ENCODE measurements at regions not wholly inside any gene's neighbourhood (a gene's known extent, or its start where the extent isn't known, plus 50 kb on each side); places are given as distances from the start of the nearest gene placed in this dataset.

DNA sequence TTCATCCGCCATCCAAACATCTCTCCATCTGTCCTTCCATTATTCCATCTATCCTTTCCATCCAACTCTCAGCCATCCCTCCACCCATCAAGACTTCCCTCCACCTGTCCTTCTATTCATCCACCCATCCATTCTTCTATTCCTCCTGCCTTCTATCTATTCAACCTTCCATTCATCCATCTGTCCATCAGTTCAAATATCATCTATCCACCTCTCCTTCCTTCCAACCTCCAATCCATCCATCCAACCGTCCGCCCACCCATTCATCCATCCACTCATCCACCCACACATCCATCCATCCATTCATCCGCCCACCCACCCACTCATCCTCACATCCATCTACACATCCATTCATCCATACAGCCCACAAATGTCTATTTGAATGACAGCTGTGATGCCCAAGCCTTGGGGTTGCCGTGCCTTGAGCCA lies 132.1 kb downstream of the CEBPB start:
- POLR2A ChIA-PET: no interaction called here
- Mint-ChIP-seq H3K9me3 (peaks cover 12% of the 10 kb centered on the region), H3K27me3 (ENCODE audit: low read depth) (no peaks in the 10 kb centered on the region; the same call in 1 of the 2 replicates), H3K27ac (no peak overlapping the region), H3K4me1 (peaks cover 14% of the 10 kb centered on the region), H3K36me3 (peaks cover 3% of the 10 kb centered on the region; the same call in 1 of the 2 replicates), H3K4me3 (no peak overlapping the region)
- no peak for DNase-seq (ENCODE audit: low spot score)
- no peak for TF ChIP-seq EMX1 (CRISPR knock-in tag; IDR thresholded peaks at IDR 0.05)
- TF ChIP-seq, protein P1, sequence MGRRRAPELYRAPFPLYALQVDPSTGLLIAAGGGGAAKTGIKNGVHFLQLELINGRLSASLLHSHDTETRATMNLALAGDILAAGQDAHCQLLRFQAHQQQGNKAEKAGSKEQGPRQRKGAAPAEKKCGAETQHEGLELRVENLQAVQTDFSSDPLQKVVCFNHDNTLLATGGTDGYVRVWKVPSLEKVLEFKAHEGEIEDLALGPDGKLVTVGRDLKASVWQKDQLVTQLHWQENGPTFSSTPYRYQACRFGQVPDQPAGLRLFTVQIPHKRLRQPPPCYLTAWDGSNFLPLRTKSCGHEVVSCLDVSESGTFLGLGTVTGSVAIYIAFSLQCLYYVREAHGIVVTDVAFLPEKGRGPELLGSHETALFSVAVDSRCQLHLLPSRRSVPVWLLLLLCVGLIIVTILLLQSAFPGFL (CRISPR knock-in tag; IDR thresholded peaks at IDR 0.05; ENCODE audit: borderline replicate concordance): no peak
- TF ChIP-seq, protein P2, sequence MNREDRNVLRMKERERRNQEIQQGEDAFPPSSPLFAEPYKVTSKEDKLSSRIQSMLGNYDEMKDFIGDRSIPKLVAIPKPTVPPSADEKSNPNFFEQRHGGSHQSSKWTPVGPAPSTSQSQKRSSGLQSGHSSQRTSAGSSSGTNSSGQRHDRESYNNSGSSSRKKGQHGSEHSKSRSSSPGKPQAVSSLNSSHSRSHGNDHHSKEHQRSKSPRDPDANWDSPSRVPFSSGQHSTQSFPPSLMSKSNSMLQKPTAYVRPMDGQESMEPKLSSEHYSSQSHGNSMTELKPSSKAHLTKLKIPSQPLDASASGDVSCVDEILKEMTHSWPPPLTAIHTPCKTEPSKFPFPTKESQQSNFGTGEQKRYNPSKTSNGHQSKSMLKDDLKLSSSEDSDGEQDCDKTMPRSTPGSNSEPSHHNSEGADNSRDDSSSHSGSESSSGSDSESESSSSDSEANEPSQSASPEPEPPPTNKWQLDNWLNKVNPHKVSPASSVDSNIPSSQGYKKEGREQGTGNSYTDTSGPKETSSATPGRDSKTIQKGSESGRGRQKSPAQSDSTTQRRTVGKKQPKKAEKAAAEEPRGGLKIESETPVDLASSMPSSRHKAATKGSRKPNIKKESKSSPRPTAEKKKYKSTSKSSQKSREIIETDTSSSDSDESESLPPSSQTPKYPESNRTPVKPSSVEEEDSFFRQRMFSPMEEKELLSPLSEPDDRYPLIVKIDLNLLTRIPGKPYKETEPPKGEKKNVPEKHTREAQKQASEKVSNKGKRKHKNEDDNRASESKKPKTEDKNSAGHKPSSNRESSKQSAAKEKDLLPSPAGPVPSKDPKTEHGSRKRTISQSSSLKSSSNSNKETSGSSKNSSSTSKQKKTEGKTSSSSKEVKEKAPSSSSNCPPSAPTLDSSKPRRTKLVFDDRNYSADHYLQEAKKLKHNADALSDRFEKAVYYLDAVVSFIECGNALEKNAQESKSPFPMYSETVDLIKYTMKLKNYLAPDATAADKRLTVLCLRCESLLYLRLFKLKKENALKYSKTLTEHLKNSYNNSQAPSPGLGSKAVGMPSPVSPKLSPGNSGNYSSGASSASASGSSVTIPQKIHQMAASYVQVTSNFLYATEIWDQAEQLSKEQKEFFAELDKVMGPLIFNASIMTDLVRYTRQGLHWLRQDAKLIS (CRISPR knock-in tag; IDR thresholded peaks at IDR 0.05; ENCODE audit: borderline replicate concordance): no peak
- no peak for TF ChIP-seq ZNF121 (CRISPR knock-in tag; IDR thresholded peaks at IDR 0.05)
- TF ChIP-seq NFATC4 (CRISPR knock-in tag; IDR thresholded peaks at IDR 0.05): no peak
- TF ChIP-seq GTF2I (CRISPR knock-in tag; conservative IDR thresholded peaks at IDR 0.05): no peak
- no peak for TF ChIP-seq ZNF263 (CRISPR knock-in tag; IDR thresholded peaks at IDR 0.05; ENCODE audit: low read depth)
- TF ChIP-seq ZBTB21 (CRISPR knock-in tag; IDR thresholded peaks at IDR 0.05; ENCODE audit: borderline replicate concordance): no peak
- no peak for TF ChIP-seq ZNF396 (CRISPR knock-in tag; IDR thresholded peaks at IDR 0.05; ENCODE audit: borderline replicate concordance)
- no peak for TF ChIP-seq GABPB1 (CRISPR knock-in tag; IDR thresholded peaks at IDR 0.05)
- no peak for TF ChIP-seq ZNF317 (CRISPR knock-in tag; IDR thresholded peaks at IDR 0.05; ENCODE audit: borderline replicate concordance, low read depth)
- TF ChIP-seq MLX (CRISPR knock-in tag; IDR thresholded peaks at IDR 0.05): no peak
- TF ChIP-seq, protein P3, sequence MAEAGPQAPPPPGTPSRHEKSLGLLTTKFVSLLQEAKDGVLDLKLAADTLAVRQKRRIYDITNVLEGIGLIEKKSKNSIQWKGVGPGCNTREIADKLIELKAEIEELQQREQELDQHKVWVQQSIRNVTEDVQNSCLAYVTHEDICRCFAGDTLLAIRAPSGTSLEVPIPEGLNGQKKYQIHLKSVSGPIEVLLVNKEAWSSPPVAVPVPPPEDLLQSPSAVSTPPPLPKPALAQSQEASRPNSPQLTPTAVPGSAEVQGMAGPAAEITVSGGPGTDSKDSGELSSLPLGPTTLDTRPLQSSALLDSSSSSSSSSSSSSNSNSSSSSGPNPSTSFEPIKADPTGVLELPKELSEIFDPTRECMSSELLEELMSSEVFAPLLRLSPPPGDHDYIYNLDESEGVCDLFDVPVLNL (CRISPR knock-in tag; IDR thresholded peaks at IDR 0.05; ENCODE audit: borderline replicate concordance, low read depth): no peak
- TF ChIP-seq FOXP1 (CRISPR knock-in tag; IDR thresholded peaks at IDR 0.05; ENCODE audit: borderline replicate concordance): no peak
- TF ChIP-seq FOXK1 (CRISPR knock-in tag; IDR thresholded peaks at IDR 0.05): no peak
- no peak for TF ChIP-seq HMGA2 (CRISPR knock-in tag; IDR thresholded peaks at IDR 0.05)
- TF ChIP-seq ELF4 (CRISPR knock-in tag; IDR thresholded peaks at IDR 0.05; ENCODE audit: low read depth): no peak
- no peak for ATAC-seq
- CTCF ChIA-PET: no interaction called here

- POLR2A ChIA-PET: no interaction called here
- DNase-seq (ENCODE audit: low spot score): no peak
- H3K27ac Mint-ChIP-seq: no peak overlapping the region
Measured at GRCh38 chr20:50323209-50323608, 132.6 kb downstream of the CEBPB start.

More at GRCh38 chr20:50323209-50323608, 132.6 kb downstream of the CEBPB start:
- H3K36me3 Mint-ChIP-seq: peaks cover 3% of the 10 kb centered on the region; the same call in 1 of the 2 replicates
- CTCF ChIA-PET: no interaction called here
- no peak overlapping the region for H3K4me3 Mint-ChIP-seq
- no peak for ATAC-seq
- no peaks in the 10 kb centered on the region for H3K27me3 Mint-ChIP-seq (ENCODE audit: low read depth)
- peaks cover 12% of the 10 kb centered on the region for H3K9me3 Mint-ChIP-seq
- peaks cover 14% of the 10 kb centered on the region for H3K4me1 Mint-ChIP-seq
- TF ChIP-seq ATF2 (CRISPR knock-in tag; IDR thresholded peaks at IDR 0.05; ENCODE audit: borderline replicate concordance, low read depth) (no peak), E2F1 (CRISPR knock-in tag; IDR thresholded peaks at IDR 0.05) (no peak), PRRX2 (CRISPR knock-in tag; IDR thresholded peaks at IDR 0.05) (no peak), ZNF416 (CRISPR knock-in tag; IDR thresholded peaks at IDR 0.05) (no peak), IRF2 (CRISPR knock-in tag; IDR thresholded peaks at IDR 0.05; ENCODE audit: borderline replicate concordance, low read depth) (no peak), TEAD1 (CRISPR knock-in tag; IDR thresholded peaks at IDR 0.05) (no peak)
- TF ChIP-seq, protein P4, sequence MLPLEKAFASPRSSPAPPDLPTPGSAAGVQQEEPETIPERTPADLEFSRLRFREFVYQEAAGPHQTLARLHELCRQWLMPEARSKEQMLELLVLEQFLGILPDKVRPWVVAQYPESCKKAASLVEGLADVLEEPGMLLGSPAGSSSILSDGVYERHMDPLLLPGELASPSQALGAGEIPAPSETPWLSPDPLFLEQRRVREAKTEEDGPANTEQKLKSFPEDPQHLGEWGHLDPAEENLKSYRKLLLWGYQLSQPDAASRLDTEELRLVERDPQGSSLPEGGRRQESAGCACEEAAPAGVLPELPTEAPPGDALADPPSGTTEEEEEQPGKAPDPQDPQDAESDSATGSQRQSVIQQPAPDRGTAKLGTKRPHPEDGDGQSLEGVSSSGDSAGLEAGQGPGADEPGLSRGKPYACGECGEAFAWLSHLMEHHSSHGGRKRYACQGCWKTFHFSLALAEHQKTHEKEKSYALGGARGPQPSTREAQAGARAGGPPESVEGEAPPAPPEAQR (CRISPR knock-in tag; IDR thresholded peaks at IDR 0.05): no peak
- TF ChIP-seq, protein P5, sequence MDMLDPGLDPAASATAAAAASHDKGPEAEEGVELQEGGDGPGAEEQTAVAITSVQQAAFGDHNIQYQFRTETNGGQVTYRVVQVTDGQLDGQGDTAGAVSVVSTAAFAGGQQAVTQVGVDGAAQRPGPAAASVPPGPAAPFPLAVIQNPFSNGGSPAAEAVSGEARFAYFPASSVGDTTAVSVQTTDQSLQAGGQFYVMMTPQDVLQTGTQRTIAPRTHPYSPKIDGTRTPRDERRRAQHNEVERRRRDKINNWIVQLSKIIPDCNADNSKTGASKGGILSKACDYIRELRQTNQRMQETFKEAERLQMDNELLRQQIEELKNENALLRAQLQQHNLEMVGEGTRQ (CRISPR knock-in tag; IDR thresholded peaks at IDR 0.05): no peak

Data from WTC11 (cell line).